ENCODE measurements at regions not wholly inside any gene's neighbourhood (a gene's known extent, or its start where the extent isn't known, plus 50 kb on each side); places are given as distances from the start of the nearest gene placed in this dataset.
A peak's percentile ranks its signal among the peaks of the same experiment; 100 is the strongest.

- no peak for TF ChIP-seq CTCF (IDR thresholded peaks at IDR 0.05; ENCODE audit: insufficient read depth, low read length)
- no peak overlapping the region for H3K4me3 ChIP-seq (ENCODE audit: low read depth, low read length)
- DNase-seq (ENCODE audit: low read depth): no peak
Observed at GRCh38 chr1:220956501-220957232, 77.4 kb downstream of the HLX start.

GRCh38 chr1:220957233-220957605 is 78.0 kb downstream of the HLX start:
- TF ChIP-seq CTCF (IDR thresholded peaks at IDR 0.05; ENCODE audit: insufficient read depth, low read length): no peak
- DNase-seq (ENCODE audit: low read depth): peak; percentile 90
- H3K4me3 ChIP-seq (ENCODE audit: low read depth, low read length): no peak overlapping the region

- TF ChIP-seq CTCF (IDR thresholded peaks at IDR 0.05; ENCODE audit: insufficient read depth, low read length): no peak
- no peak for DNase-seq (ENCODE audit: low read depth)
- no peak overlapping the region for H3K4me3 ChIP-seq (ENCODE audit: low read depth, low read length)
Observed at GRCh38 chr1:220958234-220958633, 79.0 kb downstream of the HLX start.

- DNase-seq (ENCODE audit: low read depth): peak; percentile 94
- TF ChIP-seq CTCF (IDR thresholded peaks at IDR 0.05; ENCODE audit: insufficient read depth, low read length): no peak
- no peak overlapping the region for H3K4me3 ChIP-seq (ENCODE audit: low read depth, low read length)
Observed at GRCh38 chr1:220962031-220962751, 82.9 kb downstream of the HLX start.

- no peak for TF ChIP-seq CTCF (IDR thresholded peaks at IDR 0.05; ENCODE audit: insufficient read depth, low read length)
- H3K4me3 ChIP-seq (ENCODE audit: low read depth, low read length): no peak overlapping the region
- no peak for DNase-seq (ENCODE audit: low read depth)
Observed at GRCh38 chr1:220966041-220966440, 86.8 kb downstream of the HLX start.

- no peak overlapping the region for H3K4me3 ChIP-seq (ENCODE audit: low read depth, low read length)
- TF ChIP-seq CTCF (IDR thresholded peaks at IDR 0.05; ENCODE audit: insufficient read depth, low read length): no peak
- no peak for DNase-seq (ENCODE audit: low read depth)
Observed at GRCh38 chr1:220966473-220966872, 87.2 kb downstream of the HLX start.

Measured in fibroblast of the aortic adventitia (primary cell).